A673 (cell line): ENCODE measurements at regions not wholly inside any gene's neighbourhood (a gene's known extent, or its start where the extent isn't known, plus 50 kb on each side); places are given as distances from the start of the nearest gene placed in this dataset.

Source experiments
- CTCF ChIP-seq: fragments of 300-800, 200-600 bp; sonication (generic); conservative IDR thresholded peaks from 2 replicates; pipeline ENCODE4 v1.5.1; 2017; ENCODE audit warnings: low read depth, mild to moderate bottlenecking, antibody characterized with exemption, low read length, moderate library complexity, mixed read lengths
- EZH2 ChIP-seq: fragments of 200-600 bp; sonication (generic); IDR thresholded peaks from 2 replicates; pipeline ENCODE4 v1.6.1; 2017; ENCODE audit warnings: borderline replicate concordance, low read depth, mild to moderate bottlenecking, mixed read lengths, antibody characterized with exemption, low read length; ENCODE audit not compliant: poor library complexity, severe bottlenecking

GRCh38 chr17:5718726-5719125 is 134.4 kb upstream of the NLRP1 start:
- TF ChIP-seq CTCF (no peak), EZH2 (no peak)
